WTC11 (cell line): ENCODE measurements at regions not wholly inside any gene's neighbourhood (a gene's known extent, or its start where the extent isn't known, plus 50 kb on each side); places are given as distances from the start of the nearest gene placed in this dataset.

Experiments used
- ATAC-seq: fragments of 200-7000 bp; cut with Tn5 transposase; 2 replicates; pipeline ENCODE4 v1.10.0; 2021; ENCODE audit warnings: mild to moderate bottlenecking, moderate library complexity
- CTCF ChIA-PET: fragments of 300-600 bp; sonication (Branson Sonifier 250); formaldehyde crosslinking; loops from one replicate; lab custom pipeline; 2021; ENCODE audit warnings: antibody characterized with exemption; lab: Charles Lee
- POLR2A ChIA-PET: fragments of 350-600 bp; sonication (Branson Sonifier 250); formaldehyde crosslinking; loops from one replicate; lab custom pipeline; 2021; ENCODE audit warnings: antibody characterized with exemption; lab: Charles Lee
- DNase-seq: peaks from one replicate; pipeline ENCODE4 v3.0.0; 2021; ENCODE audit warnings: low spot score
- H3K27ac Mint-ChIP-seq: 2 replicates; pipeline ENCODE4 v1.8.0; 2021; ENCODE audit warnings: mixed read lengths
- H3K27me3 Mint-ChIP-seq: 2 replicates; pipeline ENCODE4 v1.8.0; 2021; ENCODE audit warnings: low read depth, mild to moderate bottlenecking, moderate library complexity, mixed read lengths
- H3K36me3 Mint-ChIP-seq: 2 replicates; pipeline ENCODE4 v1.8.0; 2021; ENCODE audit warnings: mixed read lengths
- H3K4me1 Mint-ChIP-seq: 2 replicates; pipeline ENCODE4 v1.8.0; 2022; ENCODE audit warnings: mixed read lengths
- H3K4me3 Mint-ChIP-seq: 2 replicates; pipeline ENCODE4 v1.8.0; 2021; ENCODE audit warnings: mild to moderate bottlenecking, moderate library complexity, mixed read lengths
- H3K9me3 Mint-ChIP-seq: 2 replicates; pipeline ENCODE4 v1.8.0; 2021; ENCODE audit warnings: mixed read lengths
- AFF4 ChIP-seq: sonication (generic); formaldehyde crosslinking; IDR thresholded peaks from 2 replicates; pipeline ENCODE4 v1.8.1; 2023; ENCODE audit warnings: mild to moderate bottlenecking, missing genetic modification reagents, borderline replicate concordance
- AR ChIP-seq: fragments of 250-450 bp; sonication (Bioruptor Pico); IDR thresholded peaks from 2 replicates; pipeline ENCODE4 v1.9.0; 2021; ENCODE audit warnings: mild to moderate bottlenecking
- ATF1 ChIP-seq: sonication (generic); formaldehyde crosslinking; IDR thresholded peaks from 2 replicates; pipeline ENCODE4 v1.8.1; 2023; ENCODE audit warnings: mild to moderate bottlenecking, moderate library complexity, missing genetic modification reagents
- ATF3 ChIP-seq: sonication (generic); formaldehyde crosslinking; conservative IDR thresholded peaks from 2 replicates; pipeline ENCODE4 v1.8.1; 2022; ENCODE audit warnings: mild to moderate bottlenecking, missing genetic modification reagents
- CBFB ChIP-seq: sonication (generic); formaldehyde crosslinking; IDR thresholded peaks from 2 replicates; pipeline ENCODE4 v1.8.1; 2022; ENCODE audit warnings: mild to moderate bottlenecking, low read depth, missing genetic modification reagents
- E2F4 ChIP-seq: sonication (generic); formaldehyde crosslinking; IDR thresholded peaks from 2 replicates; pipeline ENCODE4 v1.8.1; 2022; ENCODE audit warnings: low read depth, mild to moderate bottlenecking, moderate library complexity, missing genetic modification reagents, borderline replicate concordance
- ESRRA ChIP-seq: sonication (generic); formaldehyde crosslinking; IDR thresholded peaks from 2 replicates; pipeline ENCODE4 v1.8.1; 2022; ENCODE audit warnings: mild to moderate bottlenecking, missing genetic modification reagents, borderline replicate concordance
- FOXK1 ChIP-seq: sonication (generic); formaldehyde crosslinking; IDR thresholded peaks from 2 replicates; pipeline ENCODE4 v1.8.0; 2022; ENCODE audit warnings: mild to moderate bottlenecking, moderate library complexity, missing genetic modification reagents
- GTF2I ChIP-seq: fragments of 250-450 bp; sonication (Bioruptor Pico); conservative IDR thresholded peaks from 2 replicates; pipeline ENCODE4 v1.4.0; 2021; ENCODE audit warnings: mild to moderate bottlenecking
- HMGXB4 ChIP-seq: sonication (generic); formaldehyde crosslinking; IDR thresholded peaks from 2 replicates; pipeline ENCODE4 v1.8.1; 2023; ENCODE audit warnings: mild to moderate bottlenecking, moderate library complexity, missing genetic modification reagents
- IRF1 ChIP-seq: sonication (generic); formaldehyde crosslinking; IDR thresholded peaks from 2 replicates; pipeline ENCODE4 v1.8.0; 2023; ENCODE audit warnings: missing genetic modification reagents
- MAX ChIP-seq: sonication (generic); formaldehyde crosslinking; IDR thresholded peaks from 2 replicates; pipeline ENCODE4 v1.8.0; 2022; ENCODE audit warnings: mild to moderate bottlenecking, missing genetic modification reagents
- MXD4 ChIP-seq: fragments of 250-450 bp; sonication (Bioruptor Pico); IDR thresholded peaks from 2 replicates; pipeline ENCODE4 v1.8.0; 2021; ENCODE audit warnings: mild to moderate bottlenecking, moderate library complexity, borderline replicate concordance
- NFATC4 ChIP-seq: fragments of 250-450 bp; sonication (Bioruptor Pico); IDR thresholded peaks from 2 replicates; pipeline ENCODE4 v1.9.0; 2021; ENCODE audit warnings: mild to moderate bottlenecking
- NR2C2 ChIP-seq: sonication (generic); formaldehyde crosslinking; IDR thresholded peaks from 2 replicates; pipeline ENCODE4 v1.8.0; 2022; ENCODE audit warnings: mild to moderate bottlenecking, missing genetic modification reagents
- PRRX2 ChIP-seq: fragments of 250-450 bp; sonication (Bioruptor Pico); IDR thresholded peaks from 2 replicates; pipeline ENCODE4 v1.8.0; 2021; ENCODE audit warnings: mild to moderate bottlenecking
- TEAD1 ChIP-seq: sonication (generic); formaldehyde crosslinking; IDR thresholded peaks from 2 replicates; pipeline ENCODE4 v1.8.0; 2022; ENCODE audit warnings: mild to moderate bottlenecking, missing genetic modification reagents
- TEAD4 ChIP-seq: sonication (generic); formaldehyde crosslinking; IDR thresholded peaks from 2 replicates; pipeline ENCODE4 v1.8.0; 2022; ENCODE audit warnings: mild to moderate bottlenecking, missing genetic modification reagents
- ZNF425 ChIP-seq: fragments of 250-450 bp; sonication (Bioruptor Pico); conservative IDR thresholded peaks from 2 replicates; pipeline ENCODE4 v1.9.0; 2021; ENCODE audit warnings: mild to moderate bottlenecking
- ZNF671 ChIP-seq: fragments of 250-450 bp; sonication (Bioruptor Pico); IDR thresholded peaks from 2 replicates; pipeline ENCODE4 v1.8.0; 2021; ENCODE audit warnings: mild to moderate bottlenecking

- TF ChIP-seq AFF4 (CRISPR knock-in tag) = no peak
Measured at GRCh38 chr3:25902586-25902985, 112.7 kb downstream of the OXSM start (continued).

- CTCF ChIA-PET = interaction anchor here (0.6 to 2.1 kb wide), 9 partner anchors 8 to 255 kb away, joined by 3 to 19 read pairs (median 5); no protein-coding TSS in a partner anchor
- Mint-ChIP-seq H3K27me3 (peaks cover 10% of the 10 kb centered on the region), H3K36me3 (no peaks in the 10 kb centered on the region), H3K9me3 (peaks cover 4% of the 10 kb centered on the region), H3K4me3 (no peak overlapping the region), H3K4me1 (peaks cover 31% of the 10 kb centered on the region), H3K27ac (no peak overlapping the region)
- POLR2A ChIA-PET = no interaction called here
- peak; percentile 27 for ATAC-seq
- no peak for DNase-seq
- no peak for TF ChIP-seq TEAD4 (CRISPR knock-in tag)
- no peak for TF ChIP-seq HMGXB4 (CRISPR knock-in tag)
- no peak for TF ChIP-seq AR (CRISPR knock-in tag)
- TF ChIP-seq NR2C2 (CRISPR knock-in tag) = no peak
- no peak for TF ChIP-seq ATF1 (CRISPR knock-in tag)
Measured at GRCh38 chr3:25903371-25904129, 113.7 kb downstream of the OXSM start.

- Mint-ChIP-seq H3K9me3 (peaks cover 4% of the 10 kb centered on the region), H3K4me1 (peaks cover 31% of the 10 kb centered on the region), H3K27ac (no peak overlapping the region), H3K27me3 (peaks cover 9% of the 10 kb centered on the region), H3K36me3 (no peaks in the 10 kb centered on the region), H3K4me3 (no peak overlapping the region)
- DNase-seq (no peak), ATAC-seq (peak; percentile 72)
- ChIA-PET POLR2A (no interaction called here), CTCF (interaction anchor here (0.6 to 2.1 kb wide), 9 partner anchors 9 to 256 kb away, joined by 3 to 19 read pairs (median 5); no protein-coding TSS in a partner anchor)
- no peak for TF ChIP-seq CBFB
- no peak for TF ChIP-seq ZNF671 (CRISPR knock-in tag)
- TF ChIP-seq TEAD1 = no peak
- no peak for TF ChIP-seq IRF1 (CRISPR knock-in tag)
- no peak for TF ChIP-seq ATF3
- TF ChIP-seq ESRRA = no peak
- no peak for TF ChIP-seq ZNF425 (CRISPR knock-in tag)
- TF ChIP-seq PRRX2 (CRISPR knock-in tag) = no peak
- no peak for TF ChIP-seq E2F4 (CRISPR knock-in tag)
- TF ChIP-seq MAX (CRISPR knock-in tag) = no peak
- TF ChIP-seq NFATC4 (CRISPR knock-in tag) = no peak
- no peak for TF ChIP-seq FOXK1
- no peak for TF ChIP-seq GTF2I (CRISPR knock-in tag)
- TF ChIP-seq MXD4 (CRISPR knock-in tag) = no peak
Measured at GRCh38 chr3:25904206-25904605, 114.3 kb downstream of the OXSM start.
